OCI-LY1 (cell line): ENCODE measurements at regions not wholly inside any gene's neighbourhood (a gene's known extent, or its start where the extent isn't known, plus 50 kb on each side); places are given as distances from the start of the nearest gene placed in this dataset.
A peak's percentile ranks its signal among the peaks of the same experiment; 100 is the strongest.

Experiments
- CTCF ChIP-seq: fragments of 200-600 bp; sonication (generic), shearing (Covaris generic); IDR thresholded peaks from 2 replicates; pipeline ENCODE4 v1.5.1; 2017; ENCODE audit warnings: mild to moderate bottlenecking, antibody characterized with exemption, low read length, moderate library complexity, mixed read lengths
- EZH2 ChIP-seq: fragments of 200-600 bp; sonication (generic), shearing (Covaris generic); IDR thresholded peaks from 2 replicates; pipeline ENCODE4 v1.8.0; 2017; ENCODE audit warnings: borderline replicate concordance, mixed run types, mild to moderate bottlenecking, antibody characterized with exemption, low read length, moderate library complexity, mixed read lengths

- TF ChIP-seq CTCF (peak; percentile 65), EZH2 (no peak)
Measured at GRCh38 chr3:109224333-109224732, 87.8 kb downstream of the C3orf85 start.
